H1 (cell line): ENCODE measurements at regions not wholly inside any gene's neighbourhood (a gene's known extent, or its start where the extent isn't known, plus 50 kb on each side); places are given as distances from the start of the nearest gene placed in this dataset.

ENCODE experiments used
- ATF2 ChIP-seq: IDR thresholded peaks from 2 replicates; pipeline ENCODE4 v1.6.1; 2012; ENCODE audit warnings: low read length, inconsistent platforms
- CBX8 ChIP-seq: fragments of 300-800, 300-1000 bp; sonication (generic); IDR thresholded peaks from 2 replicates; pipeline ENCODE4 v1.7.1; 2016; ENCODE audit warnings: low read depth, low read length, borderline replicate concordance
- CHD7 ChIP-seq: fragments of 300-600 bp; sonication (generic); IDR thresholded peaks from 2 replicates; pipeline ENCODE4 v1.7.1; 2012; ENCODE audit warnings: low read length, moderate library complexity, mild to moderate bottlenecking, inconsistent platforms; ENCODE audit not compliant: insufficient replicate concordance
- CREB1 ChIP-seq: IDR thresholded peaks from 2 replicates; pipeline ENCODE4 v1.6.1; 2012; ENCODE audit warnings: inconsistent platforms
- GABPA ChIP-seq: IDR thresholded peaks from 2 replicates; pipeline ENCODE4 v1.6.1; 2011; ENCODE audit warnings: mild to moderate bottlenecking, low read length, moderate library complexity, borderline replicate concordance; ENCODE audit not compliant: insufficient read depth
- HDAC6 ChIP-seq: IDR thresholded peaks from one replicate; pipeline ENCODE4 v1.7.1; 2012; ENCODE audit warnings: low read depth, mild to moderate bottlenecking, inconsistent platforms, low read length, moderate library complexity
- JUND ChIP-seq: IDR thresholded peaks from 2 replicates; pipeline ENCODE4 v1.6.1; 2011; ENCODE audit warnings: mild to moderate bottlenecking, improper control_type of control experiment, low read length
- SUZ12 ChIP-seq: fragments of 200-600 bp; sonication (generic); IDR thresholded peaks from 2 replicates; pipeline ENCODE4 v1.6.1; 2012; ENCODE audit warnings: mild to moderate bottlenecking, inconsistent platforms, low read length, moderate library complexity, mixed read lengths
- TAF7 ChIP-seq: optimal IDR thresholded peaks from 2 replicates; pipeline ENCODE3; 2011; ENCODE audit warnings: low read depth, mild to moderate bottlenecking, inconsistent platforms, low read length, moderate library complexity, borderline replicate concordance
- TEAD4 ChIP-seq: IDR thresholded peaks from 2 replicates; pipeline ENCODE4 v1.6.1; 2012; ENCODE audit warnings: low read depth, low read length, inconsistent platforms, mixed read lengths
- ZNF274 ChIP-seq: IDR thresholded peaks from 2 replicates; pipeline ENCODE4 v1.7.0; 2012; ENCODE audit warnings: low read length, borderline replicate concordance; ENCODE audit errors: extremely low read depth

GRCh38 chr7:91564101-91564500 is 299.9 kb downstream of the FZD1 start (continued):
- TF ChIP-seq CHD7 (no peak), CREB1 (no peak), TEAD4 (no peak), TAF7 (no peak), GABPA (no peak), JUND (no peak), SUZ12 (no peak), ATF2 (no peak), ZNF274 (no peak), HDAC6 (no peak), CBX8 (no peak)
